ENCODE measurements at regions not wholly inside any gene's neighbourhood (a gene's known extent, or its start where the extent isn't known, plus 50 kb on each side); places are given as distances from the start of the nearest gene placed in this dataset.

GRCh38 chr1:234940841-234941240 is 187.8 kb downstream of the TOMM20 start:
- no peak for DNase-seq (ENCODE audit: low read depth in 1 of 2, low spot score in 1 of 2)

- no peak for DNase-seq (ENCODE audit: low read depth in 1 of 2, low spot score in 1 of 2)
Observed at GRCh38 chr1:234938924-234939323, 189.7 kb downstream of the TOMM20 start.

- DNase-seq (ENCODE audit: low read depth in 1 of 2, low spot score in 1 of 2) = no peak
Observed at GRCh38 chr1:234938135-234938534, 190.5 kb downstream of the TOMM20 start.

GRCh38 chr1:234936612-234937389 is 191.8 kb downstream of the TOMM20 start:
- DNase-seq (ENCODE audit: low read depth in 1 of 2, low spot score in 1 of 2) = no peak

GRCh38 chr1:234934611-234935033 is 194.0 kb downstream of the TOMM20 start:
- no peak for DNase-seq (ENCODE audit: low read depth in 1 of 2, low spot score in 1 of 2)

GRCh38 chr1:234933475-234933874 is 195.2 kb downstream of the TOMM20 start:
- DNase-seq (ENCODE audit: low read depth in 1 of 2, low spot score in 1 of 2) = no peak

GRCh38 chr1:234932511-234933430 is 195.9 kb downstream of the TOMM20 start:
- DNase-seq (ENCODE audit: low read depth in 1 of 2, low spot score in 1 of 2) = no peak

GRCh38 chr1:234932106-234932505 is 196.5 kb downstream of the TOMM20 start:
- no peak for DNase-seq (ENCODE audit: low read depth in 1 of 2, low spot score in 1 of 2)

GRCh38 chr1:234931404-234931973 is 197.1 kb downstream of the TOMM20 start:
- DNase-seq (ENCODE audit: low read depth in 1 of 2, low spot score in 1 of 2) = no peak

- DNase-seq (ENCODE audit: low read depth in 1 of 2, low spot score in 1 of 2) = no peak
Observed at GRCh38 chr1:234929369-234929768, 199.3 kb downstream of the TOMM20 start.

GRCh38 chr1:234928642-234929041 is 200.0 kb downstream of the TOMM20 start:
- no peak for DNase-seq (ENCODE audit: low read depth in 1 of 2, low spot score in 1 of 2)

GRCh38 chr1:234927971-234928640 is 200.5 kb downstream of the TOMM20 start:
- DNase-seq (ENCODE audit: low read depth in 1 of 2, low spot score in 1 of 2) = no peak

- no peak for DNase-seq (ENCODE audit: low read depth in 1 of 2, low spot score in 1 of 2)
Observed at GRCh38 chr1:234927312-234927970, 201.2 kb downstream of the TOMM20 start.

GRCh38 chr1:234926559-234927311 is 201.9 kb downstream of the TOMM20 start:
- peak in 1 of 2 donors; percentile 22 for DNase-seq (ENCODE audit: low read depth in 1 of 2, low spot score in 1 of 2)

- no peak for DNase-seq (ENCODE audit: low read depth in 1 of 2, low spot score in 1 of 2)
Observed at GRCh38 chr1:234926264-234926558, 202.4 kb downstream of the TOMM20 start.

GRCh38 chr1:234925440-234926263 is 203.0 kb downstream of the TOMM20 start:
- DNase-seq (ENCODE audit: low read depth in 1 of 2, low spot score in 1 of 2) = no peak

- no peak for DNase-seq (ENCODE audit: low read depth in 1 of 2, low spot score in 1 of 2)
Observed at GRCh38 chr1:234924450-234925355, 203.9 kb downstream of the TOMM20 start.

- no peak for DNase-seq (ENCODE audit: low read depth in 1 of 2, low spot score in 1 of 2)
Observed at GRCh38 chr1:234923626-234924025, 205.0 kb downstream of the TOMM20 start.
